22Rv1 (cell line): ENCODE measurements at regions not wholly inside any gene's neighbourhood (a gene's known extent, or its start where the extent isn't known, plus 50 kb on each side); places are given as distances from the start of the nearest gene placed in this dataset.
"Not testable (repeated sequence)": the region's sequence is repeated elsewhere in the genome, so short reads cannot be mapped to it uniquely, and the experiment has no call there.

ENCODE experiments used
- H3K27ac ChIP-seq: fragments of 450-650 bp; 2 replicates; pipeline ENCODE4 v1.5.1; 2017
- ZFX ChIP-seq: fragments of 450-650 bp; IDR thresholded peaks from 2 replicates; pipeline ENCODE4 v1.6.1; 2017; ENCODE audit warnings: antibody characterized with exemption, borderline replicate concordance
- TF ChIP-seq, protein P1 (sequence below): fragments of 450-650 bp; IDR thresholded peaks from 2 replicates; pipeline ENCODE4 v1.5.1; 2017; ENCODE audit warnings: mild to moderate bottlenecking

DNA sequence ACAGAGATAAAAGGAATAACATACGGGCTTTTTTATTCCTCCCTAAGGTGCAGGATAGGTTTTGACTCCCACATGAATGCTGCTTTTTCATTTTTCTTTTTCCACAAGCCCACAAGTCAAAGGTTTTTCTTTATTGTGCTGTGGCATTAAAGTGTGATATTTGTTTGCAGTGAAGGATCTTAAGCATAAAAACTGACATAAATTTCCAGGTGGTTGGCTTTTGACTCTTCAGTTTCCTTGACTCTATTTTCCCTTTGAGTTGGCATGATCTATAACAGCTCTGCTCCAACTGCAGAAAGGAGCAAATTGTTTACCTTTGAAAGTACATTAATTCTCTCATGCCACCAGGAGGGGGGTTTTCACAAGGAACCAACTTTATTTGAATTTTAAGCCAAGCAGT lies 326.2 kb upstream of the FAM98A start:
- TF ChIP-seq ZFX = no peak
- TF ChIP-seq, protein P1, sequence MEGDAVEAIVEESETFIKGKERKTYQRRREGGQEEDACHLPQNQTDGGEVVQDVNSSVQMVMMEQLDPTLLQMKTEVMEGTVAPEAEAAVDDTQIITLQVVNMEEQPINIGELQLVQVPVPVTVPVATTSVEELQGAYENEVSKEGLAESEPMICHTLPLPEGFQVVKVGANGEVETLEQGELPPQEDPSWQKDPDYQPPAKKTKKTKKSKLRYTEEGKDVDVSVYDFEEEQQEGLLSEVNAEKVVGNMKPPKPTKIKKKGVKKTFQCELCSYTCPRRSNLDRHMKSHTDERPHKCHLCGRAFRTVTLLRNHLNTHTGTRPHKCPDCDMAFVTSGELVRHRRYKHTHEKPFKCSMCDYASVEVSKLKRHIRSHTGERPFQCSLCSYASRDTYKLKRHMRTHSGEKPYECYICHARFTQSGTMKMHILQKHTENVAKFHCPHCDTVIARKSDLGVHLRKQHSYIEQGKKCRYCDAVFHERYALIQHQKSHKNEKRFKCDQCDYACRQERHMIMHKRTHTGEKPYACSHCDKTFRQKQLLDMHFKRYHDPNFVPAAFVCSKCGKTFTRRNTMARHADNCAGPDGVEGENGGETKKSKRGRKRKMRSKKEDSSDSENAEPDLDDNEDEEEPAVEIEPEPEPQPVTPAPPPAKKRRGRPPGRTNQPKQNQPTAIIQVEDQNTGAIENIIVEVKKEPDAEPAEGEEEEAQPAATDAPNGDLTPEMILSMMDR = no peak
- no peak overlapping the region for H3K27ac ChIP-seq

DNA sequence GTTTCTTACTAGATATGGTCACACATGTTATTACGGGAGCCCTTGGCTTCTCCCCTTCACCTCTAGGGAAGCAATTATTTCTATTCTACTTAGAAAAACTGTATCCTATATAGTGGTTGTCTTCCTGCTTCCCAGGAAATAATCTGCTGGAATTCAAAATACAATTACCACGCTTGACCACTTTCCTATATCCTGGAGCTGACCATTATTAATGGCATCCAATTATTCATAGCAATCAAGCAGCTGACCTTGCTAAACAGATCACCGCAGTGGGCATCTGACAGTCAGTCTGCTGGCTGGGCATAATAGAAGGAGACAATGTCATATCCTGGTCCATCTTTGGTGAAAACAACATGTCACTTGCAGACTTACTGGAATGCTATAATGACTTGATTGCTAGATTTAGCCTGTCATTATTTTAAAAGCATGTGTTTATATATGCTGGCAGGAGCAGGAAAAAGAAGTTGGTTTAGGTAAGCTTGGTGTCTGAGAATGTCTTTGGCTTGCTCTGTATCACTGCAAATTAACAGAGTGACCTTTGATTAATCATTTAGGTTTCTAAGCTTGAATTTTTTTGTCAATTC lies 325.6 kb upstream of the FAM98A start:
- TF ChIP-seq ZFX = no peak
- TF ChIP-seq, protein P1 = no peak
- H3K27ac ChIP-seq = no peak overlapping the region

DNA sequence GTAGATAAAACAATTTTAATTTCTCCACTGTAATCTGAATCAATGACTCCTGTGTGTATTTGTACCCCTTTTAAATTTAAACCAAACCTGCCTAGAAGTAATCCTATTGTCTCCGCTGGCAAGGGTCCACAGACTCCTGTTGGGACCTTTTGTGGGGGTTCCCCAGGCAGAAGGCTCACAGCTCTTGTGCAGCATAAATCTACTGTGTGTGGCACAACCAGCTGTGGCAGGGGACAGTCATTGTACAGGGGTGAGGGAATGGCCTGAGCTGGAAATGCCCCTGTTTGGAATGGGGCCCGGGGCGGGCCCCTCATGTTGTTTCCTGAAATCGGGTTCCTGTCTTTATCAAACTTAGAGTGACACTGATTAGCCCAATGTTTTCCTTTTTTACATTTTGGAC lies 318.2 kb upstream of the FAM98A start:
- TF ChIP-seq ZFX = no peak
- TF ChIP-seq, protein P1 = no peak
- H3K27ac ChIP-seq = no peak overlapping the region

DNA sequence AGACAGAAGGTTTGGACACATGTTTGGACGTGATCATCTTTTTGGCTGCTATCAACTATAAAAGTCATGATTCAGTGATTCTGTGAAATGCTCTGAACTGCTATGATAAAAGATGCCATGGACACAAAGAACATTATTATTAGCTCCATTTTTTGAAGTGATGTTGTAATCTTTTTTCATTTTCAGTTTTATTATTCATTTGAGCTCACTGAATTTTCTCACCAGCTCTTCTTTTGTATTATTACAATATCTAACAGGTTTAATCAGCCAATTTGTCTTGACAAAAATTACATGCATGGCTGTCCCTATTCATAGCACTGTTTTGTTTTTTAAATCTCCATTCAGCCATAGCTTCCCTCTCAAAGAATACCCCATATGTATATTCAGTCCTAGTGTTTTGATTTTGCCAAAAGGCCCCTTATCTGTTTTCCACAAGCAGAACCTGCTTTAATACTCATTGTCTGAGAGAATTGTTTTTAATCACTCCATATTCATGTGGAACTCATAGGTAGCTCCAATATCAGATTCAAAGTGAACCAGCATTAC lies 314.0 kb upstream of the FAM98A start:
- H3K27ac ChIP-seq = no peak overlapping the region
- TF ChIP-seq, protein P1 = no peak
- TF ChIP-seq ZFX = no peak

DNA sequence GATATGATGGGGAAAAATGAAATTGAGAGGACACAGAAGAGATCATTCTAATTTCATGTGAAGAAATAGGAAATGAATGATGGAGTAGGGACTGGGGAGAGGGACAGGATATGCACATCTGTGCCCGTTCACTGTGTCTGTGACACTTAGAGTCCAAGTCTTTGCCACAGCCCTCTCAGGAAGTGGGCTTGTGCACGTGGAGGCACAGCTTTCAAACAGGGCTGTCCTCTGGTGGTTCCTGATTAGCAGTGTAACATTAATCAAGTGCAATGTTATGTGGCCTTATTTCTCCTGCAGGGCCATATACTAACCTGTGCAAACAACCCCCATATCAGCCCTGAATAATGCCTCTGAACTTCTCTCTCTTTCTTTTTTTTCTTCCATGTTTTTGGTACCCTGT lies 312.2 kb upstream of the FAM98A start:
- no peak overlapping the region for H3K27ac ChIP-seq
- TF ChIP-seq, protein P1 = no peak
- TF ChIP-seq ZFX = no peak

DNA sequence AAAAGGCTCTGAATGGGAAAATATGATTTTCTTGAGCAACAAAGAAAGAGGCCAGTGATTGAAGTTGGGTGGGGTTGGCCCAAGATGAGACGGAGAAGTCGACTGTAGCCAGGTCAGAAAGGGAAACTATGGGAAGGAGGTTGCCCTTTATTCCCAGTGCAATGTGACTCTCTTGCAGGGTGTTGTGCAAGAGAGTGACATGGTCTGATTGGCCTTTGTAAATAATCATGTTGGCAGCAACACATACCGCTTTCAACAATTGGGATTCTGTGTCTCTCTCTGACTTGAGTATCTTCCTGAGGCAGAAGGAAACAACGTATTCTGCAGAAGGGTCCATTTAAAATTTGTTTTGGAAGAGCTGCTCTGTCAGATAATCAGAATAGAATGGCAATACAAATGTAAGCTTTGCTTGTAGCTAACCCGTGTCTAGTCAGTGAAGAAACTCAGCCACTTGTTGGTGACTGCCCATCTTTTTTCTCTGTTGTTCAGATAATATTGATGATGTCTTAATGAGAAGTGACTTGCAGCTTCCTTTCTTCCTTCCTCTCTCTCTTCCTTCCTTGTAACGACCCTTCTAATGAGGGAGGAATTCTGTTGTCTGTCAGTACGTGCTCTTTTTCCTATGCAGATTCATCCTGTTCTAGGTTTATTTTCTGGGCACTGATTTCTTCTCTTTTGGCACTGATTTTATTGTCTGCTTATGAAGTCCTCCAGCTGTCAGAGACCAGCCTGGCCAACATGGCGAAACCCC lies 311.0 kb upstream of the FAM98A start:
- no peak overlapping the region for H3K27ac ChIP-seq
- TF ChIP-seq, protein P1 = no peak
- TF ChIP-seq ZFX = no peak

DNA sequence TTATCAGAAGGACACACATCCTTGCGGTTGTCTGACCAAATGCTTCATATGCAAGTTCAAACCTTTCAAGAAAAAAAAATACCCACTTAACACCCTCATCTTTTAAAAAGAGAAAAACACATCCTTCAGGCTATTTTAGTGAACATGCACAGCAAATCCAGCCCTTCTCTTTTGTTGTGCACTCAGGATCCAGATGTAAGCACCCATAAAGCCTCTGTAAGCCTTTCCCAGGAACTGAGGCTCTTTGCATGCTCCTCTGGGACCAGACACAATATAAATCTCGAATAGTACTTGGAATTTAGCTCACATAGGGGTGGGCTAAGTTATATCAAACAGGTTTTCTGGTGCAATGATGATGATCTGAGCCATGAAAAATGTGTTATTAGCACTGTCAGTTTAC lies 308.8 kb upstream of the FAM98A start:
- no peak overlapping the region for H3K27ac ChIP-seq
- TF ChIP-seq, protein P1 = no peak
- no peak for TF ChIP-seq ZFX

DNA sequence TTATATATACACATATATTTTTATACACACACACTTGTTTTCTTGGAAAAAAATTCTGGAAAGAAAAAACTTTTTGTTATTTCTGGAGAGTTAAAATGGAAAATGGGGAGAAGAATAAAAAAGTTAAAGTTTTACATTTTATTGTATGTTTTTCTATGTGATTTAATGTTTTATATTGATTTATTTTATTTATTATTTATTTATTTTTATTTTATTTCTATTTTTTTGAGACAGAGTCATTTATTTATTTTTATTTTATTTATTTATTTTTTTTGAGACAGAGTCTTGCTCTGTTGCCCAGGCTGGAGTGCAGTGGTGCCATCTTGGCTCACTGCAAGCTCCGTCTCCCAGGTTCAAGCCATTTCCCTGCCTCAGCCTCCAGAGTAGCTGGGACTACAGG lies 307.0 kb upstream of the FAM98A start:
- H3K27ac ChIP-seq = not testable (repeated sequence)
